ENCODE measurements at regions not wholly inside any gene's neighbourhood (a gene's known extent, or its start where the extent isn't known, plus 50 kb on each side); places are given as distances from the start of the nearest gene placed in this dataset.

DNA sequence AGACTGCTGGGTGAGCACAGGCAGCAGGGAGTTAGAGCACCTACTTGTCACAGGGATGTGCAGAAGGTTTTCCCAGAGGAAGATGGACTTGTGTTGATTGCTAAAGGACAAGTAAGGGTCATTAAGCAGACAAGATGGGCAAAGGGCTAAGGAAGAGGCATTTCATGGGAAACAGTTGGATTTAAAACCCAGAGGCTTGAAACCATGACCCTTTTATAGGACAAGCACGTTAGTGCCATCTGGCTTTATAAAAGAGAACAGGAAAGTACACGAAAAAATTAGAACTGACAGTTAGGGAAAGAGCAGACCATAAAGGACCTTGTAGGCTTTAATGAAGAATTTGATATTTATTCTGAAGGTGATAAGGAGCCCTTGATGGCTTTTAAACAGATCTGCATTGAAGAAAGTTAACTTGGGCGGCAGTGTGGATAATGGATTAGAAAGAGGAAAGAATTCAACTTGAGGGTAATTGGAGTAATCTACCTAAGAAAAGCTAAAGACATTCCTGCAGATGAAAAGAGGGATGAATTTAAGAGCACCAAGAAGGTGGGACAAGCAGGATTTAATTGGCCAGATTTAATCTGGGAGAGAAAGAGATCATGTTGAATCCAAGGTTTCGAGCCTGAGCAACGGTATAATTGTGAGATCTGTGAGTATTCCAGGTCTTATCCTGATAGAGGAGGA, 68.6 kb downstream of the ZC3H11B start:
- peak; percentile 76 for ATAC-seq
- no peak for TF ChIP-seq ARNTL (CRISPR knock-in tag; IDR thresholded peaks at IDR 0.05; ENCODE audit: borderline replicate concordance, low read depth)
- TF ChIP-seq, protein P1, sequence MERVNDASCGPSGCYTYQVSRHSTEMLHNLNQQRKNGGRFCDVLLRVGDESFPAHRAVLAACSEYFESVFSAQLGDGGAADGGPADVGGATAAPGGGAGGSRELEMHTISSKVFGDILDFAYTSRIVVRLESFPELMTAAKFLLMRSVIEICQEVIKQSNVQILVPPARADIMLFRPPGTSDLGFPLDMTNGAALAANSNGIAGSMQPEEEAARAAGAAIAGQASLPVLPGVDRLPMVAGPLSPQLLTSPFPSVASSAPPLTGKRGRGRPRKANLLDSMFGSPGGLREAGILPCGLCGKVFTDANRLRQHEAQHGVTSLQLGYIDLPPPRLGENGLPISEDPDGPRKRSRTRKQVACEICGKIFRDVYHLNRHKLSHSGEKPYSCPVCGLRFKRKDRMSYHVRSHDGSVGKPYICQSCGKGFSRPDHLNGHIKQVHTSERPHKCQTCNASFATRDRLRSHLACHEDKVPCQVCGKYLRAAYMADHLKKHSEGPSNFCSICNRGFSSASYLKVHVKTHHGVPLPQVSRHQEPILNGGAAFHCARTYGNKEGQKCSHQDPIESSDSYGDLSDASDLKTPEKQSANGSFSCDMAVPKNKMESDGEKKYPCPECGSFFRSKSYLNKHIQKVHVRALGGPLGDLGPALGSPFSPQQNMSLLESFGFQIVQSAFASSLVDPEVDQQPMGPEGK (CRISPR knock-in tag; IDR thresholded peaks at IDR 0.05; ENCODE audit: borderline replicate concordance): no peak
- TF ChIP-seq TOX (CRISPR knock-in tag; IDR thresholded peaks at IDR 0.05; ENCODE audit: borderline replicate concordance): no peak
- TF ChIP-seq TCF4 (CRISPR knock-in tag; IDR thresholded peaks at IDR 0.05; ENCODE audit: borderline replicate concordance): no peak
- no peak for TF ChIP-seq ESRRG (CRISPR knock-in tag; IDR thresholded peaks at IDR 0.05)
- no peak for TF ChIP-seq ZFP3 (CRISPR knock-in tag; IDR thresholded peaks at IDR 0.05)
- no peak for TF ChIP-seq CSDC2 (CRISPR knock-in tag; IDR thresholded peaks at IDR 0.05)
- TF ChIP-seq ISL1 (CRISPR knock-in tag; IDR thresholded peaks at IDR 0.05): no peak
- TF ChIP-seq, protein P2, sequence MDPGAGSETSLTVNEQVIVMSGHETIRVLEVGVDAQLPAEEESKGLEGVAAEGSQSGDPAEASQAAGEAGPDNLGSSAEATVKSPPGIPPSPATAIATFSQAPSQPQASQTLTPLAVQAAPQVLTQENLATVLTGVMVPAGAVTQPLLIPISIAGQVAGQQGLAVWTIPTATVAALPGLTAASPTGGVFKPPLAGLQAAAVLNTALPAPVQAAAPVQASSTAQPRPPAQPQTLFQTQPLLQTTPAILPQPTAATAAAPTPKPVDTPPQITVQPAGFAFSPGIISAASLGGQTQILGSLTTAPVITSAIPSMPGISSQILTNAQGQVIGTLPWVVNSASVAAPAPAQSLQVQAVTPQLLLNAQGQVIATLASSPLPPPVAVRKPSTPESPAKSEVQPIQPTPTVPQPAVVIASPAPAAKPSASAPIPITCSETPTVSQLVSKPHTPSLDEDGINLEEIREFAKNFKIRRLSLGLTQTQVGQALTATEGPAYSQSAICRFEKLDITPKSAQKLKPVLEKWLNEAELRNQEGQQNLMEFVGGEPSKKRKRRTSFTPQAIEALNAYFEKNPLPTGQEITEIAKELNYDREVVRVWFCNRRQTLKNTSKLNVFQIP (CRISPR knock-in tag; IDR thresholded peaks at IDR 0.05; ENCODE audit: borderline replicate concordance, low read depth): no peak

DNA sequence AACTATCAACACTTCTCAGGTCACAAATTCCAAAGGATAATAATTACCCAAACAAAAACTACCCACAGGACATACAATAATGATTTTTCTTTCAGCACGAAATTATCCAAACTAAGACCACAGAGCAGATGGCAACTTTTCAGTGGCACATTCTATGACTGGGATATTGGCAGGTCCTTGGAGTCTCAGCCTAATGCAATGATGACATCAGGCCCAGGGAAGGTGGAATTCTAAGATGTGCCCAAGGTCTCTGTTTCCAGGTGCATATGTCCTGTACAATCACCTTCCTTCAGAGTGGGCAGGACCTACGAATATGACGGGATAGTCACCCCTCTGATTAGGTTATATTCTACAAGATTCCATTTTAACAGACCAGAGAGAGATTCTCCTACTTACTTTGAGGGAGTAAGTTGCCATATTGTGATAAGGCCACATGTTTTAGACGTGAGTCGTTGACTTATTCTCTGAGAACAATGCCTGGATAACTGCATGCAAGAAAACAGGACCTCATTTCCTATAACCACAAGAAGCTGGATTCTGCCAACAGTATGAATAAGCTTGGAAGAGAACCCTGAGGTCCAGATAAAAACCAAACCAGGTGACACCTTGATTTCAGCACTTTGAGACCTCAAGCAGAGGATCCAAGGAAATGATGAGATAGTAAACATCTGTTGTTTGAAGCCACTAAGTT, 69.9 kb downstream of the ZC3H11B start:
- peak; percentile 70 for ATAC-seq
- TF ChIP-seq CSDC2 (CRISPR knock-in tag; IDR thresholded peaks at IDR 0.05) (0 out of 2 replicates have a peak, but pooled peaks have one; percentile 6), RARB (CRISPR knock-in tag; IDR thresholded peaks at IDR 0.05) (no peak), ZFP3 (CRISPR knock-in tag; IDR thresholded peaks at IDR 0.05) (no peak), OSR1 (CRISPR knock-in tag; IDR thresholded peaks at IDR 0.05) (no peak), ESRRG (CRISPR knock-in tag; IDR thresholded peaks at IDR 0.05) (no peak), ZNF8 (CRISPR knock-in tag; IDR thresholded peaks at IDR 0.05) (no peak), ZC3H10 (CRISPR knock-in tag; IDR thresholded peaks at IDR 0.05) (no peak)
- TF ChIP-seq, protein P3, sequence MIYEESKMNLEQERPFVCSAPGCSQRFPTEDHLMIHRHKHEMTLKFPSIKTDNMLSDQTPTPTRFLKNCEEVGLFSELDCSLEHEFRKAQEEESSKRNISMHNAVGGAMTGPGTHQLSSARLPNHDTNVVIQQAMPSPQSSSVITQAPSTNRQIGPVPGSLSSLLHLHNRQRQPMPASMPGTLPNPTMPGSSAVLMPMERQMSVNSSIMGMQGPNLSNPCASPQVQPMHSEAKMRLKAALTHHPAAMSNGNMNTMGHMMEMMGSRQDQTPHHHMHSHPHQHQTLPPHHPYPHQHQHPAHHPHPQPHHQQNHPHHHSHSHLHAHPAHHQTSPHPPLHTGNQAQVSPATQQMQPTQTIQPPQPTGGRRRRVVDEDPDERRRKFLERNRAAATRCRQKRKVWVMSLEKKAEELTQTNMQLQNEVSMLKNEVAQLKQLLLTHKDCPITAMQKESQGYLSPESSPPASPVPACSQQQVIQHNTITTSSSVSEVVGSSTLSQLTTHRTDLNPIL (CRISPR knock-in tag; IDR thresholded peaks at IDR 0.05; ENCODE audit: low read depth): no peak

DNA sequence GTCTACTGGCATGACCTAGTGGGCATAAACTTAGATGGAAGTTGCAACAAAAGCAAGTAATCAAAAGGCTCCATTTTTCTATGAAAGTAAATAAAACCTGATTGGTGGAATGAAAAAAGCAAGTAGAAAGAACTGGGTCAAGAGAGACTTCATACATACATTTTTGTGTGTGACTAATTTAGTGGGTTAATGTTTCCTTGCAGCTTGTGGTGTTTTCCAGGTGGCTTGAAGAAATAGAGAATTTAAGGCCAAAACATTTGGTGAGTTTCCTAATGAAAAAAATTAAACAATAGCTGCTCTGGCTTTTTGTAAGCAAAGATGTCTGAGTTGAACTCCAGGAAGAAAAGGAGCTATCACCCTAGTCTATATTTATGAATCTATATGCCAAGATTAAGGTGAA, 71.0 kb downstream of the ZC3H11B start:
- ATAC-seq: no peak

More for the DNA sequence above, 71.0 kb downstream of the ZC3H11B start:
- TF ChIP-seq ESRRG (CRISPR knock-in tag; IDR thresholded peaks at IDR 0.05) (no peak), ZNF8 (CRISPR knock-in tag; IDR thresholded peaks at IDR 0.05) (no peak), ISL1 (CRISPR knock-in tag; IDR thresholded peaks at IDR 0.05) (no peak), ZC3H10 (CRISPR knock-in tag; IDR thresholded peaks at IDR 0.05) (no peak), ZNF565 (CRISPR knock-in tag; conservative IDR thresholded peaks at IDR 0.05; ENCODE audit: low read depth) (no peak), SNAI2 (CRISPR knock-in tag; IDR thresholded peaks at IDR 0.05) (no peak), TCF4 (CRISPR knock-in tag; IDR thresholded peaks at IDR 0.05; ENCODE audit: borderline replicate concordance) (no peak), GLIS3 (CRISPR knock-in tag; IDR thresholded peaks at IDR 0.05) (no peak), TOX (CRISPR knock-in tag; IDR thresholded peaks at IDR 0.05; ENCODE audit: borderline replicate concordance) (no peak), ZNF70 (CRISPR knock-in tag; IDR thresholded peaks at IDR 0.05) (no peak), BACH2 (CRISPR knock-in tag; IDR thresholded peaks at IDR 0.05; ENCODE audit: borderline replicate concordance) (no peak), OSR1 (CRISPR knock-in tag; IDR thresholded peaks at IDR 0.05) (no peak), CSDC2 (CRISPR knock-in tag; IDR thresholded peaks at IDR 0.05) (no peak), PPARA (CRISPR knock-in tag; IDR thresholded peaks at IDR 0.05; ENCODE audit: borderline replicate concordance) (no peak), RARB (CRISPR knock-in tag; IDR thresholded peaks at IDR 0.05) (no peak), ARNTL (CRISPR knock-in tag; IDR thresholded peaks at IDR 0.05; ENCODE audit: borderline replicate concordance, low read depth) (no peak)
- TF ChIP-seq, protein P4, sequence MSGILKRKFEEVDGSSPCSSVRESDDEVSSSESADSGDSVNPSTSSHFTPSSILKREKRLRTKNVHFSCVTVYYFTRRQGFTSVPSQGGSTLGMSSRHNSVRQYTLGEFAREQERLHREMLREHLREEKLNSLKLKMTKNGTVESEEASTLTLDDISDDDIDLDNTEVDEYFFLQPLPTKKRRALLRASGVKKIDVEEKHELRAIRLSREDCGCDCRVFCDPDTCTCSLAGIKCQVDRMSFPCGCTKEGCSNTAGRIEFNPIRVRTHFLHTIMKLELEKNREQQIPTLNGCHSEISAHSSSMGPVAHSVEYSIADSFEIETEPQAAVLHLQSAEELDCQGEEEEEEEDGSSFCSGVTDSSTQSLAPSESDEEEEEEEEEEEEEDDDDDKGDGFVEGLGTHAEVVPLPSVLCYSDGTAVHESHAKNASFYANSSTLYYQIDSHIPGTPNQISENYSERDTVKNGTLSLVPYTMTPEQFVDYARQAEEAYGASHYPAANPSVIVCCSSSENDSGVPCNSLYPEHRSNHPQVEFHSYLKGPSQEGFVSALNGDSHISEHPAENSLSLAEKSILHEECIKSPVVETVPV (CRISPR knock-in tag; IDR thresholded peaks at IDR 0.05): no peak
- TF ChIP-seq, protein P2 (CRISPR knock-in tag; IDR thresholded peaks at IDR 0.05; ENCODE audit: borderline replicate concordance, low read depth): no peak
- TF ChIP-seq, protein P5, sequence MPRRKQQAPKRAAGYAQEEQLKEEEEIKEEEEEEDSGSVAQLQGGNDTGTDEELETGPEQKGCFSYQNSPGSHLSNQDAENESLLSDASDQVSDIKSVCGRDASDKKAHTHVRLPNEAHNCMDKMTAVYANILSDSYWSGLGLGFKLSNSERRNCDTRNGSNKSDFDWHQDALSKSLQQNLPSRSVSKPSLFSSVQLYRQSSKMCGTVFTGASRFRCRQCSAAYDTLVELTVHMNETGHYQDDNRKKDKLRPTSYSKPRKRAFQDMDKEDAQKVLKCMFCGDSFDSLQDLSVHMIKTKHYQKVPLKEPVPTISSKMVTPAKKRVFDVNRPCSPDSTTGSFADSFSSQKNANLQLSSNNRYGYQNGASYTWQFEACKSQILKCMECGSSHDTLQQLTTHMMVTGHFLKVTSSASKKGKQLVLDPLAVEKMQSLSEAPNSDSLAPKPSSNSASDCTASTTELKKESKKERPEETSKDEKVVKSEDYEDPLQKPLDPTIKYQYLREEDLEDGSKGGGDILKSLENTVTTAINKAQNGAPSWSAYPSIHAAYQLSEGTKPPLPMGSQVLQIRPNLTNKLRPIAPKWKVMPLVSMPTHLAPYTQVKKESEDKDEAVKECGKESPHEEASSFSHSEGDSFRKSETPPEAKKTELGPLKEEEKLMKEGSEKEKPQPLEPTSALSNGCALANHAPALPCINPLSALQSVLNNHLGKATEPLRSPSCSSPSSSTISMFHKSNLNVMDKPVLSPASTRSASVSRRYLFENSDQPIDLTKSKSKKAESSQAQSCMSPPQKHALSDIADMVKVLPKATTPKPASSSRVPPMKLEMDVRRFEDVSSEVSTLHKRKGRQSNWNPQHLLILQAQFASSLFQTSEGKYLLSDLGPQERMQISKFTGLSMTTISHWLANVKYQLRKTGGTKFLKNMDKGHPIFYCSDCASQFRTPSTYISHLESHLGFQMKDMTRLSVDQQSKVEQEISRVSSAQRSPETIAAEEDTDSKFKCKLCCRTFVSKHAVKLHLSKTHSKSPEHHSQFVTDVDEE (CRISPR knock-in tag; IDR thresholded peaks at IDR 0.05): no peak
- TF ChIP-seq, protein P1 (CRISPR knock-in tag; IDR thresholded peaks at IDR 0.05; ENCODE audit: borderline replicate concordance): no peak
